ENCODE measurements at regions not wholly inside any gene's neighbourhood (a gene's known extent, or its start where the extent isn't known, plus 50 kb on each side); places are given as distances from the start of the nearest gene placed in this dataset.
"Not testable (repeated sequence)": the region's sequence is repeated elsewhere in the genome, so short reads cannot be mapped to it uniquely, and the experiment has no call there.

DNA sequence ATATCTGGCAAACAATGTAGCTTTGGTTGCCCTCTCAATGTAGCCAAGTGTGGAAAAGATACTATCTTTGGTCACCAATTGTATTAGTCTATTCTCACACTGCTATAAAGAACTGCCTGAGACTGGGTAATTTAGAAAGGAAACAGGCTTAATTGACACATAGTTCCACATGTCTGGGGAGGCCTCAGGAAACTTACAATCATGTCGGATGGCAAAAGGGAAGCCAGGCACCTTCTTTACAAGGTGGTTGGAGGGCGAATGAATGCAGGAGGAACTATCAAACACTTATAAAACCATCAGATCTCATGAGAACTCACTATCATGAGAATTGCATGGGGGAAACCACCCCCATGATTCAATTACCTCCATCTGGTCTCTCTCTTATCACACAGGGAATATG is 133.1 kb upstream of the TBCA start:
- DNase-seq (ENCODE audit: low read depth, low spot score) = no peak

DNA sequence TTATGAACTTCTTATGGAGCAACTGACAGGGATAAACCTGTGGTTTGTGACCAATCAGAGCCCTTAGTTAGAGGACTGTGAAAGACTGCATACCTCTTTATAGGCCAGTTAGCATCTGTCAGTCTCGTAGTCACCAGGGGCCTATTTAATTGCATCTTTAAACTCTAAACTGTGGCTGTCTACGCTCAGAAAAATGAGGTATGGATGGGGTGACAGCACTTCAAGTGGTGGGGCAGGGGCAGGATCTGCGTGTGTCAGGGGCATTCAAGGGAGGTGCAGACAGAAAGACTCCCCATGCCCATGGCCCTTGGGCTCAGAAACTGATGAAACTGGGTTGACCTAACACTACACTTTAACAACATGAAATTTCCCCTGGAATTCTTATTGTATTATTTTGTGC is 132.6 kb upstream of the TBCA start:
- no peak for DNase-seq (ENCODE audit: low read depth, low spot score)

DNA sequence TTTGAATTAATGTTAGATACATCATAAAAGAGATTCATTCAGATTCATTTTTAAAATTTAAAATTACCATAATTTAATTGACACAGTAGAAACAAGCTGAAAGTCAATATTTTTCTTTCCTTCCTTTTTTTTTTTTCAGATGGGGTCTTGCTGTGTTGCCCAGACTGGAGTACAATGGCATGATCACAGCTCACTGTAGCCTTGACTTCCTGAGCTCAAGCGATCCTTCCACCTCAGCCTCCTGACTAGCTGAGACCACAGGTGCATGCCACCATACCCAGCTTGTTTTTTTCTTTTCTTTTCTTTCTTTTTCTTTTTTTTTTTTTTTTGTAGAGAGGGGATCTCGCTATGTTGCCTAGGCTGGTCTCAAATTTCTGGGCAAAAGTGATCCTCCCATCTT is 131.6 kb upstream of the TBCA start:
- DNase-seq (ENCODE audit: low read depth, low spot score) = no peak

DNA sequence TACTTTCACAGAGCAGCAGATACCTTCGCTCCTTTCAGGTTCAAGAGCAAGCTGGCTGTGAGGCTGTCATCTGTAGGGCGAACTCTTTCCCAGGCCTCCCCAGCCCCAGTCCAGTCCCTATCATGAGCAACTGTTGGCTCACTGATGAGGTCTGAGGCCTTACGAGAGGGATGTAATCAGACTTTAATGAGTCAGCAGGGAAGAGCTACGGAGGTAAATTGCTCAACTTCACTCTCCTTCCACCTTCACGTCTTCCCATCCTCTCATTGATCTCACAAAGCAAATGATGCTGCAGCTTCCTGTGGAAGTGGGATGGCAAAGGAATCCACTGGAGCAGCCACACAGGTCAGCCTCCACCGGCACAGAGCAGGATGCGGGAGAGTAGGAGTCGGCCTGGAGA is 130.7 kb upstream of the TBCA start:
- no peak for DNase-seq (ENCODE audit: low read depth, low spot score)

DNA sequence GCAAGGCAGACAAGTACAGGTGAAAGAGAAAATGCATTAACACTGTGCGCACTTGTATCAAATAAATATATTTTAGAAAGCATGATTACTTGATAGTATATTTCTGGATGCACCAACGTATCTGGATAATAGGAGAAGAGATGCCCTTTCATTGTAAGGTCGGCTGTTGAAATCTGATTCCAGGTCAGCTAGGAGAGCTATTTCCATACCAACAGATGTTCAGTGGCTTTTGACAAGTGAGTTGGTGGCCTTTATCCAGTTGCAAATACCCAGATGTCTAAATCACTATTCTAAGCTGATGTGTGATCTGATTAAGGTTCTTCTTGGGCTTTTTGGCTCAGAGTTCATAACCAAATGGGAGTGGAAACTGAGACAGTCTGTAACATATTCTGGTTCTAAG is 128.2 kb upstream of the TBCA start:
- no peak for DNase-seq (ENCODE audit: low read depth, low spot score)

DNA sequence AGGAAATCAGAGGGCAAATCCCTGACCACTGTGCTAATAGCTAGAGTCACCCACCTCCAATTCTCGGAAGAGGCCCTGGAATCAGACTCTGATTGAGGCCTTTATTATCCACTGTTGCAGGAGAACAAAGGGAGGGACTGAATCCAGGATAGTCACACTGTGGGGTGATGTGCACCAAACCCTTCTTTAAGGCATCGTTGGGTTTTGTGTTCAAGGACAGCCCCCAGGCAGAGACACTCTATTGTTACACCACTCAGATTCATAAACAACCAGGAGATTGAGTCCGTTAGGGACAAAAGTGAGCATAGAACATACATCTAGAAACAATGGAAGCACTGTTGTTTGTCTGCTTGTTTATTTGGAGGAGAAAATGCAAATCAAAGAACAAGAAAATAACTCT is 124.6 kb upstream of the TBCA start:
- no peak for DNase-seq (ENCODE audit: low read depth, low spot score)

DNA sequence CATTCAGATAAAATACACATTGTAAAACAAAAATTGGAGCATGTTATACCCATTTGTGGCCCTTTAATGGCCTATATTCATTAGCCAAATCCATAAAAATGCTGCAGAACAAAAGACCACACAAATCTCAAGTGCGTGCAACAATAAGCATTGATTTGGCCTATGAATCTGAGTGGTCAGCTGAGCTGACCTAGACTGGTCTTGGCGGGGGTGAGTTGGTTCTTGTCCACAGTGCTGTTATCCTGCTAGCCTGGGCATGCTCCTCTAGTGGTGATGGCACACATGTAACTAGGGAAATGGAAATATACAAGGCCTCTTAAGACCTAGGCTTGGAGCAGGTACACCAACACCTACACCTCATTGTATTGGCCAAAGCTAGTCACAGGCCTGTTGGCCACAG is 122.2 kb upstream of the TBCA start:
- DNase-seq (ENCODE audit: low read depth, low spot score) = no peak

DNA sequence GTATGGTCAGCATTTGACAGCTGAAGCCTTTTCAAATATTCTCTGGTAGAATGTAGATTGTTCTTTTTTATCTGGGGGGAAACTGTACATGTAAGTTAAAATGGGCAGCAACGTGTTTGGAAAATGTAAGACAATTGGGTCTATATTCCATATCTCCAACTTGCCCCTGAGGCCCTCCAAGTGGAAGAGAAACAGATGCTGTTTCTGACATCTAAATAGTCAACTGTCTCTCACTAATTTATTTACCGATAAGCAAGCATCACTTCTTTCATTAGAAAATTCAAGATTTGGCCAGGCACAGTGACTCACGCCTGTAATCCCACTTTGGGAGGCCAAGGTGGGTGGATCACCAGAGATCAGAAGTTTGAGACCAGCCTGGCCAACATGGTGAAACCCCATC is 120.2 kb upstream of the TBCA start:
- no peak for DNase-seq (ENCODE audit: low read depth, low spot score)

DNA sequence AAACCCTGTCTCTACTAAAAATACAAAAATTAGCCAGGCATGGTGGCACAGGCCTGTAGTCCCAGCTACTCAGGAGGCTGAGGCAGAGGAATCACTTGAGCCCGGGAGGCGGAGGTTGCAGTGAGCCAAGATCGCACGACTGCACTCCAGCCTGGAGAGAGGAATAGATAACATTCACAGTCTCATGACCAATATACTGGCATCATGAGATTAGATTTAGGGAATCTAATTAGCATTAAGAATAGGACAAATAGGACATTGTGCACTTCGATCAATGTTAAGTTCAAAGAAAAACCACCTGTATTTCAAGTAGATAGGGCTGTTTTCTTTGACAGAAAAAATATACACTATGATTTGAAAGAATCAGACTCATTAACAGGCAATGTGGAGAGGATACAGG is 118.0 kb upstream of the TBCA start:
- not testable (repeated sequence) for DNase-seq (ENCODE audit: low read depth, low spot score)

DNA sequence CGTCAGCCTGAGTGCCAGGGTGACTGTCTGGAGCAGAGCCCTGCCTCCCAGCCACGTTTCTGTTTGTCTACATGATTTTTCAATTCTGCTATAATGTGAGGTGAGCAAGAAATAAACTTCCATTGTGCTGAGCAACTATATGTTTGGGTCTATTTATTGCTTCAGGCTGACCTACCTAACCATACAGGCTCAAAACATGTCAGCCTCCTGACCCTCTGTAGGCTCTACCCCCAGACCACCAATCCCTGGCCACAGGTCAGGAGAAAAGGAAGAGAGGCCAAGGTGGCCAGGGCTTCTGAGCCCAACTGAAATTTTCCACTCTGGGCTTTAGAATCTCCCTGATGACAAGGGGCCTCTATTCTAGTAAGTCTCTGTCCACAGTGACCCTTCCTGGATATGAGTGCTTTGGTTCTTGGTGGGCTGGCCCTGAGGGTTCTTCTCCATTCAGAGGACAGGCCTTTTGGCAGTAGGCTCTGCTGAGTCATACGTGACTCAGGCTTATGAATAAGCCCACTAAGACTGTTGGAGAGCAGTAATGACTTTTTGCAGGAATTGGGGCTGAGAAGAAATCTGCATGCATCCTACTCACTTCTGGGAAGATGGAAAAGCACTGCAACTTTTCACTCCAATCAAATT is 117.2 kb upstream of the TBCA start:
- peak; percentile 54 for DNase-seq (ENCODE audit: low read depth, low spot score)

DNA sequence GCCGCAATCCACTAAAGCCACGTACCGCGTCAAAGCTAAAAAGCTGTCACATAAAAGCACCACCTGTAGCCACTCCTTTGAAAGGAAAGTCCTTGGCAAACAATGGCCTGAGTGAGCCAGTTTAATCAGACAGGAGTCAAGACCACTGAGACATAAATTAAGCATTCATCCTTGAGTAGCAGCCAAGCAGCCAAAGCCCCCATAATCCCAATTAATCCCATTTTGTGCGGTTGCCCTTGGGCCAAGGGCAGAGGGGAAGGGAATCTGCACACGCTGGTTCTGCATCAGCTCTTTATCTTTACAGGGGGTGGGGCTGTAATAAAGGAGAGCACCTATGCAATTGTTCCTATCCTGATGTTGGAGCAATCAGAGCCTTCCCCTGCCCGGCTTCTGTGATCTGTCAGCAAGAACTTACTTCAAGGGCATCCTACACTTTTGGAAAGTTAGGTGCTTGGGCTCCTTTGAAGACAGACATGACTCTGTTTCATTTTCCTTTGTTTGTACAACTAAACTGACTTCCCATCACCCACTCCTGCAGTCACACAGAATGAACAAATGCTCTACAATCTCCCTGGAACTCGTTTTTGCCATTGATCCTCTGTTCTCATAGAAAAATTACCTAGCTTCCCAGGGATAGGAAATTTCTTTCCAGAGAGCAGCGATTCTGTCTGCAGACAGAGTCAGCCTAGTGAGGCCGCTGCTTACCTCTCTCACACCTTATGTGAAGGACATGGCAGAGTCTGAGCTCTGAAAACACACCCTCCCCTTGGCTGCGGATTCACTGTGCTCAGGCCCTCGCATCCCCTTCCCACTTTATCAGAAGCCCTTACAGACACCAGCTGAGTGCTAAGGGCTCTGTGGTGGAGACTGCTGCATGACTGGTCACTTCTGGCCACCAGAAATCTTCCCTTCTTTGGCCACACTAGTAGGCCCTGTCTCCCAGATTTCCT is 116.2 kb upstream of the TBCA start:
- DNase-seq (ENCODE audit: low read depth, low spot score) = no peak

DNA sequence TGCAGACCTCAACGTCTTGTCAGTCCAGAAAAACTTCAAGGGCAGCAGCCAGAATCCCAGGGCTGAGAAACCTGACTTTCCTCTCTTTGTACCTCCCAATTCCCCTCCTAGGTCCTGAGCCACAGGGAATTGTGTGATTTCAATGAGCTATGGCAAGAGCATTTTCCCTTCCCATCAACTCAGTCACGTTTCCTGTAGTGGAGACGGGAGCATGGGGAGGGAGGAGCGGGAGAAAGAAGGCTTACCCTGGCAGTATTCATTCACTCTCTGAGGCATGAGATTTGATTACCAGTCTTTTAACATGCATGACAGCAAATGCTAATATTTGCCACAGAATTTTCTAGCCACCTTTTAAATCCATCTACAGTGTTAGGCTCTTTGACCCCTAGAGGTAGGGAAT is 109.4 kb upstream of the TBCA start:
- no peak for DNase-seq (ENCODE audit: low read depth, low spot score)

DNA sequence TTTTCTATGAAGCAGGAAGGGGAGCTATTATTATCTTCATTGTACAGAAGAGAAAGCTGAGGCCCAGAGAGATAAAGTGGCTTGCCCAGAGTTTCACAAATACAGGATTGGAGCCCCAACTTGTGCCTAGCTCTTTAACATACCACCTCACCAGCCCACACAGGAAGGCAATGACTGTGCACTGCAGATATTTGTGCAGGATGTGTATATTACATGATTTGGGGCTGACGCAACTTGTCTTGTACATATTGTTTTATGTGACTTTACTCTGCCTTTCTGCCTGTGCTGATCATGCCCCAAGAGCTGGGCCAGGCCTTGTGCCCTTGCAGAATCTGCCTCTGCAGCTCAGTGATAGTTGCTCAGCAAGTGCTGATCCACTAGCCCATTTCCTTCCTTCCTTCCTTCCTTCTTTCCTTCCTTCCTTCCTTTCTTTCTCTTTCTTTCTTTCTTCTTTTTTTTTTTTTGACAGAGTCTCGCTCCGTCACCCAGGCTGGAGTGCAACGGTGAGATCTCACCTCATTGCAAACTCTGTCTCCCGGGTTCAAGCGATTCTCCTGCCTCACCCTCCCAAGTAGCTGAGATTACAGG is 106.6 kb upstream of the TBCA start:
- DNase-seq (ENCODE audit: low read depth, low spot score) = no peak

DNA sequence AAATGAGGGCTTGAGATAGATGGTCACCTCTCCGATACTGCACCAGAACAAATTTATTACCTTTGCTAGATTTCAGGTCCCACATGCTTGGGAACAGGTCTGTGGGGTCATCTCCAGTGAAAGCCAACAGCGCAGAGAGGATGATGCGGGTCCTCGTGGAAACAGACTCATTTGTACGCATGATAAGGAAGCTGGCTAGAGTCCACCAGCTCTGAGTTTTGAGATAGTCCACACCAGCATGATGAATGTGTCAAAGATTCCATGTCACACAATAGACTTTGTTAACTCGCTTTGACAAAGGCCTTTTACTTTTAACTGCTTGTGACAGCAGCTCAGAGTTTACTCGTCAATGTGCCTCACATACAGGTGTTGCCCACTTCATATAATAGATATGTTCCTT is 105.4 kb upstream of the TBCA start:
- no peak for DNase-seq (ENCODE audit: low read depth, low spot score)

DNA sequence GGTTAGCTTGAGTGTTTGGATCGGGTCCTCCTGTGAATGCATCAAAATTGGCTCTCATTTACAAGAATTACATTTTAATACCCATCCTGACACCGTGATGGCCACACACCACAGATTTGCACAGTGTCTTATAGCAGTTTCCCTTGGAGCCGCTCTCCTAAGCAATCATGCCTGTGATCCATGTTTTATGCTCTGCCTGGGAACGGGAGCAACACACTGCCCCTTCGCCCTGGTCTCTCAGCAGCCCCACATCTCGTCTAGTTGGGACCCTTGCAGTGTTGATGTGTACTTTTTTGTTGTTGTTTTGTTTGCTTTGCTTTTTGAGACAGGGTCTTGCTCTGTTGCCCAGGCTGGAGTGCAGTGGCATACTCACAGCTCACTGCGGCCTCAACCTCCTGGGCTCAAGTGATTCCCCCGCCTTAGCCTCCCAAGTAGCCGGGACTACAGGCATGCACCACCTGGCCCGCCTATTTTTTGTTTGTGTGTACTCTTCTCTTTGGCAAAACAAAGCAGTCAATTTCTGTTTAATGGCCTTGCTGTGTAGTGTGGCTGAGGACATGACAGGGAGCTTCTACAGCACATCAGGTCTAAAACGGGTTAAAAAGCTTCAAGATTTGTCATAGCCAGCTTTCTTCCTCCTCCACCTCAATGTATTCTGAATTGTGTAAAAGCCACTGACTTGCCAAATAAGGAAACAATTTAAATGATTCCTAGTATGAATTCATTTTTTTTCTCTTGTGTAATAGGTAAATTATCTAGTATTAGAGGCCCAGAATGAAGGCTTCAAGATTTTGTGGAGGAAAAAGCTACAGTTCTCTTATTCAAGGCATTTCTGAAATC is 101.6 kb upstream of the TBCA start:
- no peak for DNase-seq (ENCODE audit: low read depth, low spot score)

DNA sequence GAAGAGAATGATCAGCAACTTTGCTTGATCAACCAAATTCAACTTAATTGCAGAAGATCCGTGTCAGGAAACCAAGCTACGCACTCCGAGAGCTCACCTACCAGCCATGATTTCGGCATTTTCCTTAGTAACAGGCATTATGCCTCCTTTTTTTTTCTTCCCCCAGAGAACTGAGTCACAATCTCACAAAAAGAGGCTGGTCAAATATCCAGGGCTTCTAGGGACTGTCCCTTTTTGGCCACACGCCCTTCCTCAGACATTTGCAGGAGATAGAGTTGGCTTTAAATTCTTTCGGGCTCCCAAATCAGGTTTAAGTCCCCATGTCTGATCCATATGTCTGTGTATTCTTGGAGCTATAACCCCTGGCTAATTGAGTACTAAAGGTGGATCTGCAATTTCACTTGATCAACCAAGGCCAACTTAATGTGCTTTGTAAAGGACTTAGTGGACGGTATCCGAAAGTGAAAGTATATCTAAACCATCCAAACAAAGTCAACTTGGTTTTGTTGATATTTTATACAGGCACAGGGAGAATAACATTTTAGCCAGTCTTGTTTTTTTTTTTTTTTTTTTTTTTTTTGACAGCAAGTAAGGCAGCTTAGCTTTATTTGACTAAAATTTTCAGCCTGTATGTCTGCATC is 100.8 kb upstream of the TBCA start:
- no peak for DNase-seq (ENCODE audit: low read depth, low spot score)

DNA sequence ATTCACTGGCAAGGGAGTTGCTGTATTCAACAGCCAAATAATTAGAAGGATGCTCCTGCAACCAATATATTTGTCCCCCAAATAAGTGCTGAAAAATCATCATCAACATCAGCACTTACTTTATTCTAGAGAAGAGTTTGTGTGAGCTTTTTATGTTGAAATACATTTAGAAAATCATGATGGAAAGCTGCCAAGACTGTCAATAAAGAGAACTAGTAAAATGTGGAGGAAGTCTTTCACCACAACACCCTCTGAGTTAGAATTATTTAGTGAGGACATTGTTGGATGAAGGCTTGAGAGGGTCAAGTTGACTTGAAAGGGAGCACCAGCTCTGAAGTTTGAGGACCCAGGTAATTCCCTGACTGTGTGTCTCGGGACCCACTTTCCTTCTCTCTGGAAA is 100.2 kb upstream of the TBCA start:
- no peak for DNase-seq (ENCODE audit: low read depth, low spot score)

DNA sequence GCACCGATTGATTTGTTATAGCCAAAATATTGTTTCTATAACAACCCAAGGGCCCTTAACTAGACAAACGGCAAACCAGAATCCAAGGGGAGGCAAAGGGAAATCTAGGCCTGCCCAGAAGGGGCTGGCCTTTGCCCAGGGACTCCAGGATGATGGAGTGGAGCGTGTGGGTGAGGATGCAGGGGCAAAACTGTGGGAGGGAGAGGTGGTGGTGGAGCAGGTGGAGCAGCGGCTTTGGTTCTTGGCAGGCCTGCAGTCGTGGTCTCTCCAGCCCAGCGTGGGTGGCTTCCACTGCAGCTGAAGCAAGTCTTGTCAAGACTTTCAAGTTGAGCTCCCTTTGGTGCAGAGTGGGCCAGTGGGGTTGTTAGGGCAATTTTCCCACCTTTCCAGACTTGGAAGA is 98.6 kb upstream of the TBCA start:
- DNase-seq (ENCODE audit: low read depth, low spot score) = no peak

DNA sequence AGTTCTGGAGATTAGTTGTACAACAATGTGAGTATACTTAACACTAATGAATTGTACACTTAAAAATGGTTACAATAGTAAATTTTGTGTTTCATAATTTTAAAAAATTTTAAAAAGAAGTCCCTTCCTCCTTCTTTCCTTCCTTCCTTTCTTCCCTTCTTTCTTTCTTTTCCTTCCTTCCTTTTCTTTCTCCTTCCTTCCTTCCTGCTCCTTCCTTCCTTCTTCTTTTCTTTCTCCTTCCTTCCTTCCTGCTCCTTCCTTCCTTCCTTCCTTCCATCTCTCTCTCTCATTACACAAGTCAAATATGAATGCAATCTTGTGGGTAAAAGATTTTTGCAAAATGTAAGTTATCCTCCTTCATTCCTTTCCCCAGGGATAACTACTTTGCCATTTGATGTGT is 97.1 kb upstream of the TBCA start:
- no peak for DNase-seq (ENCODE audit: low read depth, low spot score)

DNA sequence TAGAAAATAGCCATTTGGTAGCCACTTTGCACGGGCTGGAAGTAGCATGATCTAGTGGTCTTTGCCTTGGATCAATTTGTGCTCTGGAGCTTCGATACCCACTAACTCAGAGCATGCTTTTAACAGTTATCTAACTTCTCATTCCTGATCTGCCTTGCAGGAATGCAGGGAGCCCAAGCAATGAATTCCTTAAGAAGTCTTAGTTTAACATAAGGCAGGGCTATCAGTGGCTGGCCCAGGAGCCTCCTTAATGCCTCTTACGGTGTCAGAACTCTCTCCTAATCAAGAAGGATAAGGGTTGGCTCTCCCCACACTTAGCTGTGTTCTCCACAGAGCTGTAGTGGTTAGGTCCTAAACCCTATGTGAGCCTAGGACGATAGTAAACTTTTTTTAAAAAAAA is 95.8 kb upstream of the TBCA start:
- DNase-seq (ENCODE audit: low read depth, low spot score) = no peak

DNA sequence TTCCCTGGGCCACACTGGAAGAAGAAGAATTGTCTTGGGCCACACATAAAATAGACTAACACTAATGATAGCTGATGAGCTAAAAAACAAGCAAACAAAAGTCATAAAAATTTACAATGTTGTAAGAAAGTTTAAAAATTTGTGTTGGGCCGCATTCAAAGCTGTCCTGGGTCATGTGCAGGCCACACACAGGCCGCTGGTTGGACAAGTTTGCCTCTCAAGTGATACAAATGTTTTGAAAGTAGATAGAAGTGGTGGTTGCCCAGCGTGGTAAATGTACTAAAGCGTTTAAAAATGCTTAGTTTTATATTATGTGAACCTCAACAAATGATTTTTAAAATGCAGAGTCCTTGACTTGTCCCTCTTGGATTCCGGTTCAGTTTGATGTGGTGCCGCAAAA is 94.9 kb upstream of the TBCA start:
- DNase-seq (ENCODE audit: low read depth, low spot score) = no peak

Measured in brain pericyte (primary cell).